Activated T-cell treated with anti-CD3 and anti-CD28 coated beads, Interleukin-2, amount 50 U/mL, for 24 hours (primary cell): ENCODE measurements at regions not wholly inside any gene's neighbourhood (a gene's known extent, or its start where the extent isn't known, plus 50 kb on each side); places are given as distances from the start of the nearest gene placed in this dataset.

ENCODE experiments used
- DNase-seq: peaks from one replicate; pipeline ENCODE4 v3.0.0-alpha.2; 2020
- H3K27ac Mint-ChIP-seq: 2 replicates; pipeline ENCODE4 v1.8.0; 2020; ENCODE audit warnings: mild to moderate bottlenecking, mixed read lengths
- H3K27me3 Mint-ChIP-seq: 2 replicates; pipeline ENCODE4 v1.8.0; 2020; ENCODE audit warnings: mixed read lengths
- H3K36me3 Mint-ChIP-seq: 2 replicates; pipeline ENCODE4 v1.8.0; 2020; ENCODE audit warnings: low read depth, mixed read lengths
- H3K4me1 Mint-ChIP-seq: 2 replicates; pipeline ENCODE4 v1.8.0; 2020; ENCODE audit warnings: low read depth, mixed read lengths
- H3K4me3 Mint-ChIP-seq: 2 replicates; pipeline ENCODE4 v1.8.0; 2020; ENCODE audit warnings: mild to moderate bottlenecking, moderate library complexity, mixed read lengths
- H3K9me3 Mint-ChIP-seq: 2 replicates; pipeline ENCODE4 v1.8.0; 2020; ENCODE audit warnings: mixed read lengths

DNA sequence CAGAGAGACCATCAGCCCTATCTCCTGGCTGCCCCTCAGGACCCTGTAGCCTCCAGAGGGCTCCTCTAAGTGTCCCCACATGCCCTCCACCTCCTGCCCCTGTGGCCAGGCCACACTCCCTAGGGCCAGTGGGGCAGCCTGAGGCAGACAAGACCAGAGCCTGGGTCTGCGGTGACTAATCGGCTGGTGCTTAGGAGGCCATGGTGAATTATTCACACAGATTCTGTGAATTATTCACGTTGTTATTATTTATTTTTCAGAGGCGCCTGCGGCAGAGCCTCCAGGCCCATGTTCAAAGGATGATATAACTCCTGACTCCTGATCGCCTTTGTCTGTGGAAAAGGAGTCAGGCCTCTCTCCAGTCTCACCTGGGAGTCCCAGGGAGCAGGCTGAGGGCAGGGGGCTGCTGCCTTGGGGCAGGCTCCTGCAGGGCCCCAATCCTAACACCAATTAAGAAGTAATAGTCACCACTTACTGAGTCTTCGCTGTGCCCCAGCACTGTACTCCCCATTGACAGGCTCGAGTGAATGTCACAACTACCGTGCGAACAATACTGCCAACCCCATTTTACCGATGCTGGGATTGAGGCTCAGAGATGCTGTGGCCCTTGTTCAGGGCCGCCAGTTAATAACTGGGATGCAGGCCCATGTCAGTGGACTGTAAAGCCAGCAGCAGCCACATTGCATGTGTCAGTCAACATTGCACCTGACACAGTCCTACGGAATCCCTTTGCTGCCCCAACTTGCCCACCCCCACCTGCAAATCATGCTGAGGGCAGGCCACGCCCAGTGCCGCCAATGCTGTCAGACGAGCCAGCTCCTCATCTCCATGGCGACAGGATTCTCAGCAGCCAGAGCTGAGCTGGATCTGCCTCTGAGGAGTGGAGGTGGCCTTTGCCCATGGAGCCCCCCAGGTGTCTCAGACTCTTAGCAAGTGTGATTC, 94.9 kb downstream of the PCDH1 start:
- no peaks in the 10 kb centered on the region for H3K36me3 Mint-ChIP-seq
- no peak overlapping the region for H3K27ac Mint-ChIP-seq
- H3K4me3 Mint-ChIP-seq: no peak overlapping the region
- H3K4me1 Mint-ChIP-seq: no peaks in the 10 kb centered on the region
- peaks cover 7% of the 10 kb centered on the region for H3K27me3 Mint-ChIP-seq
- DNase-seq: no peak
- H3K9me3 Mint-ChIP-seq: no peaks in the 10 kb centered on the region

DNA sequence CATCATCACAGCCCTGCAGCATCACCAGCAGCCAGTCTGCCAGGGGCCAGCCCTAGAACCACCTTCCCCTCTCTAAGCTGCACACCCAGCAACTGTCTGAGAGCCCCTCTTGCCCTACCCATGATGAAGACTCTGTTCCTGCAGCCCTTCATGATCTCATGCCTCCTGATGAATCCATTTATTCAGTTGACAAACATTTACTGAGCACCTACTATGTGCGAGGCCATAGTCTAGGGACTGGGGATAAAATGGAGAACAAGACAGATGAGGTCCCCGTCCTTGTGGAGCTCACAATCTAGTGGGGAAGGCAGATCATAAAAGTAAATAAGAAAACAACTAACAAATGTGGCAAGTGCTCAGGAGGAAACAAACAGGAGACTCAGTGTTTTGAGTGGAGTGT, 96.3 kb downstream of the PCDH1 start:
- Mint-ChIP-seq H3K9me3 (no peaks in the 10 kb centered on the region), H3K36me3 (no peaks in the 10 kb centered on the region), H3K27me3 (no peaks in the 10 kb centered on the region), H3K27ac (no peak overlapping the region), H3K4me1 (no peaks in the 10 kb centered on the region), H3K4me3 (no peak overlapping the region)
- no peak for DNase-seq

DNA sequence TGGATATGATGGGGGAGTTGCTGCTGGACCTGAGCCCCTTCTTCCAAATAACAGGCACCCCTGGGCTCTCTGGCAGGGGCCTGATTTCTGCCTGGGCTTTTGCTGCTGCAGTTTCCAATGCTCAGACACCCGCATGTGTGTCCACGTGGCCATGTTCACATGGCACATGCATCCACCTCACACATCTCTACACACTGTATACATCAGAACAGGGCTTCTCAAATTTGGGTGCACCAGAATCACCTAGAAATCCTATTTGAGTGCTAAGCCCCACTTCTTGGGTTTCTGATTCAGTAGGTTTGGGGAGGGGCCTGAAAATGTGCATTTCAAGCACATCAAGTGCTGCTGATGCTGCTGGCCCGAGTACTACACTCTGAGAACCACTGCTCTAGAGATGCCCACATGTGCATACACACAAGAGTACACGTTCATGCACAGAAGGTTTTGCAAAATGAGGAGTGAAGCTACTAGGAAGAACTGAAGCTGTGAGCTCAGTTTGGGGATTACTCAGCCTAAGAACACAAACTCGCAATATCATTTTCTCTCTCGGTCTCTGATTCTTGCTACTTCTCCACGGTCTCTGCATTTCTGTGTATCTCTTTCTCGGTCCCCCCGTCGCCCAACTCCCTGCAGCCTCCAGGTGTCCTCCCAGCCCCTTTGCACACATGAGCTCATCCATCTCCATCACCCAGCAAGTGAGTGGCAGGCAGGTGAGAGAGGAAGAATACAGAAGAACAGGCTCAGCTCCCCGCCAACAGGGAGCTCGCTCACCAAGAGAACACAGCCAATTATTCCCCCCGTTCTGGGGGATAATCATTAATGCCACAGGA, 97.0 kb downstream of the PCDH1 start:
- no peak overlapping the region for H3K27ac Mint-ChIP-seq
- no peak overlapping the region for H3K4me3 Mint-ChIP-seq
- no peaks in the 10 kb centered on the region for H3K4me1 Mint-ChIP-seq
- H3K9me3 Mint-ChIP-seq: no peaks in the 10 kb centered on the region
- no peaks in the 10 kb centered on the region for H3K36me3 Mint-ChIP-seq
- DNase-seq: no peak
- H3K27me3 Mint-ChIP-seq: no peaks in the 10 kb centered on the region

DNA sequence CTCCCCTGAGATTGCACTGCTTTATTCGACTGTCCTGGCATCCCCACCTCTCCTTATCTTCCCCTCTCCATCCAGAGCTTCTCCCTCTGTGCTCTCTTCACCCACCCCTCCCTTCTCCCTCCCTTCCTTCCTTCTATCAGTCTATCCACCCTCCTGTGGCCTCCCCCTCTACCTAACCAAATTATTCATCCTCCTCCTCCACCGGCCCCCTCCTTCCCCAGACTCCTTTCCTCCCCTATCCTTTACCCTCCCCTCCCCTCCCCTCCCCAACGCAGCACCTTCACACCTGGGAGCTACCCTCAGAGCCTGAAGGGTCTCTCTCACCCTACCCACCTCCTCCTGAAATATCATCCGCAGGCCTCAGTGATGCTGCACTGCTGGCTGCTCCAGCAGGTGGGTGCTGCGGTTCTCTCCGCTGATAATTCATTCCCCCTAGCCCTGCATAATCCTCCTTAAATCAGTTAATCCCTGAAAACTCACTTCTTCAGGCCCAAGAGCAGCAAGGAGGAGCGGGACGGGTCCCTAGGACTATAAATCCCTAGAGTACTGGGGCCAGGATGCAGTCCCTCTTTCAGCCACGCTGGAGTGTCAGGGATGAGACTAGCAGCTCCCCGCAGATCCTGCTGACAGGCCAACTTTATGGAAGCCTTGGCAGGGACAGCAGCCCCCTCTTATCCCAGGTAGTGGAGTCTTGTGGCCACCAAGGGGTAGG, 97.8 kb downstream of the PCDH1 start:
- H3K9me3 Mint-ChIP-seq: no peaks in the 10 kb centered on the region

DNA sequence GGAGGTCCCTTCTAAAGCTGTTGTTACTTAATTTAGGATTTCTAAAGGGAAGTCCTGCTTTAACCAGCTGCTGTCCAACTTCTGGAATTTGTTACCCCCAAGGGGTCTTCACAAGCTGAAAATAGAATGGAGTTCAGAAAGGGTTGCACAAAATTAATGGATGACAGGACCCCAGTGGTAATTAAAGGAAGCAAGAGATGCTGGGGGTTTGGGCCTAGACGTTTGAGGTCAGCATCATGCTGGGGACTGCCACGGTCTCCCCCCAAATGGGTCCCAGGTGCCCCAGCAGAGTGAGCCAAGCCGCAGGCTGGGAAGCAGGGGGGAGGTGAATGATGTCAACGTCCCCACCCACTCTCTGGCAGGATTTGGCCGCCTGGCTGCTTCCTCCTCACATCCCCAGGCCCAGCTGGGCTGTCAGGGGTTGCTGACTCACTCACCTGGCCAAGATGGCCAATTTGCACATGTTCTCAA, 97.5 kb upstream of the ARAP3 start:
- no peaks in the 10 kb centered on the region for H3K36me3 Mint-ChIP-seq
- H3K27ac Mint-ChIP-seq: no peak overlapping the region
- DNase-seq: no peak
- no peaks in the 10 kb centered on the region for H3K4me1 Mint-ChIP-seq
- no peaks in the 10 kb centered on the region for H3K27me3 Mint-ChIP-seq
- no peaks in the 10 kb centered on the region for H3K9me3 Mint-ChIP-seq
- H3K4me3 Mint-ChIP-seq: no peak overlapping the region

More for the DNA sequence above, 97.8 kb downstream of the PCDH1 start:
- H3K4me3 Mint-ChIP-seq: no peak overlapping the region
- no peak overlapping the region for H3K27ac Mint-ChIP-seq
- H3K36me3 Mint-ChIP-seq: no peaks in the 10 kb centered on the region
- no peak for DNase-seq
- H3K27me3 Mint-ChIP-seq: no peaks in the 10 kb centered on the region
- H3K4me1 Mint-ChIP-seq: no peaks in the 10 kb centered on the region

DNA sequence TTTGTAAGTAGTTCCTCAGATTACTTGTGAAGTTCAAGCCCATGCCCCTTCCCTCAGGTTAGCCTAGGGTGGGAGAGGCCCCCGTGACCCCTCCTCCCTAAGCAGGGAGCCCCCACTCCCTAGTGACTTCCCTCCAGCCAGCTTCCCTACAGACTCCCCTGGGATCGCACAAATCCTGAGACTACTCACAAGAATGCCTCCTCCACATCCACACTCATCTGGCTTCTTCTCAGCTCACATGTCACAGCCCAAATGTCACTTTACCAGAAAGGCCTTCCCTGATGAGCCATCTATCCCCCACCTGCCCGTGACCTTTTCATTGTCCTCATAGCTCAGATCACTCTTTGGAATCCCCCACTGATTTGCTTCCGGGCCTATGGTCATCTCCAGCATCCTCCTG, 96.7 kb upstream of the ARAP3 start:
- no peak for DNase-seq
- Mint-ChIP-seq H3K36me3 (no peaks in the 10 kb centered on the region), H3K4me1 (no peaks in the 10 kb centered on the region), H3K4me3 (no peak overlapping the region), H3K27me3 (no peaks in the 10 kb centered on the region), H3K9me3 (no peaks in the 10 kb centered on the region), H3K27ac (no peak overlapping the region)

DNA sequence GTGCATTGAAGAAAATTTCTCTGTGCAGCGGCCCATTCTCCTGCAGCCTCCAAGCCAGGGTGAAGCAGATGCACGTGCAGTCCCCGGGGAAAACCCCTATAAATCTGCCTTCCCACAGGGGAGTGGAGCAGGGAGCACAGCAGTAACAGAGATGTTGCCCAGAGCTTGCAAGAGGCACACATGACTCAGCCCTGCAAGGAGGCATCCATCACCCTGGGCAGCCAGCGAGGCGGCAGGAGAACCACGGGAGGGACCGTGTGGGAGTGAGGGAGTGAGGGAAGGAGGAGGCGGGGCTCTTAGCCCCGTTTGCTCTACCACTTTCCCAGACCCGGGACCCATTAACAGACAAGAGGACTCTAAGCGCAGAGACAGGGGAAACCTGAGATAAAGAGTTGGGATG, 96.2 kb upstream of the ARAP3 start:
- no peak for DNase-seq
- Mint-ChIP-seq H3K4me3 (no peak overlapping the region), H3K27ac (no peak overlapping the region), H3K9me3 (no peaks in the 10 kb centered on the region), H3K4me1 (no peaks in the 10 kb centered on the region), H3K36me3 (no peaks in the 10 kb centered on the region), H3K27me3 (no peaks in the 10 kb centered on the region)

DNA sequence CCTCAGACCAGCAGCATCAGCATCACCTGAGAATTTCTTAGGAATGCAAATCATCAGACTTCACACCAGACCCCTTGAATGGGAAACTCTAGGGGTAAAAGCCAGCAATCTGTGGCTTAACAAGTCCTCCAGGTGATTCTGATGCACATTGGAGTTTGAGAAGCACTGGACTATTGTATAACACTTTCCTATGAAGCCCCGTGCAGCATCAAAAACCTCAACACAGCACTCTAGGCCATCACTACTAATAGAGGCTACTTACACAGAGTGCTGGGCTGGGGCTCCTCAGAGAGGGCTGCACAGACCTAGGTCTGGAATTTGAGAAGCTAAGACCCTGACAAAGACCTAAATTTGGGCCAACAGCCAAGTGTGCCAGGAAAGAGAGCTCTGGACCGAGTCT, 95.7 kb upstream of the ARAP3 start:
- Mint-ChIP-seq H3K27ac (no peak overlapping the region), H3K9me3 (no peaks in the 10 kb centered on the region), H3K27me3 (peaks cover under 1% of the 10 kb centered on the region), H3K4me3 (no peak overlapping the region), H3K36me3 (no peaks in the 10 kb centered on the region), H3K4me1 (no peaks in the 10 kb centered on the region)
- no peak for DNase-seq

DNA sequence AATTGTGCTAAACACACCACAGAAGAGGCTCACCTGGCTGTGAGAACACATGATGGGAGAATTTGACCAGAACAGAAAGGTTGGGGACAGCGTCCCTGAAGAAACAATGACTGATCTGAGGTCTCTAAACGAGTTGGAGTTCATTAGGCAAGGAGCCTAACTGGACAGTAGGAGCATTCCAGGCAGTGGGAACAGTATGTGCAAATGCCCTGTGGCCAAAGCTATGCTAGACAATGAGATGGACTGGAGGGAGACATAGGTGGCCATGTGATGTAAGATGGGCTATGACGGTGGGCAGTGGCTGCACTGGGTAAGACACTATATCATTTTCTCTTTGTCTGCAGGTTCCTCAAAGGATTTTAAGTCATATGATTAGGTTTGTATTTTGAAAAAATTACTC, 95.1 kb upstream of the ARAP3 start:
- no peak overlapping the region for H3K27ac Mint-ChIP-seq
- no peak for DNase-seq
- H3K4me3 Mint-ChIP-seq: no peak overlapping the region
- H3K27me3 Mint-ChIP-seq: peaks cover 4% of the 10 kb centered on the region
- H3K36me3 Mint-ChIP-seq: no peaks in the 10 kb centered on the region
- H3K4me1 Mint-ChIP-seq: no peaks in the 10 kb centered on the region
- no peaks in the 10 kb centered on the region for H3K9me3 Mint-ChIP-seq

DNA sequence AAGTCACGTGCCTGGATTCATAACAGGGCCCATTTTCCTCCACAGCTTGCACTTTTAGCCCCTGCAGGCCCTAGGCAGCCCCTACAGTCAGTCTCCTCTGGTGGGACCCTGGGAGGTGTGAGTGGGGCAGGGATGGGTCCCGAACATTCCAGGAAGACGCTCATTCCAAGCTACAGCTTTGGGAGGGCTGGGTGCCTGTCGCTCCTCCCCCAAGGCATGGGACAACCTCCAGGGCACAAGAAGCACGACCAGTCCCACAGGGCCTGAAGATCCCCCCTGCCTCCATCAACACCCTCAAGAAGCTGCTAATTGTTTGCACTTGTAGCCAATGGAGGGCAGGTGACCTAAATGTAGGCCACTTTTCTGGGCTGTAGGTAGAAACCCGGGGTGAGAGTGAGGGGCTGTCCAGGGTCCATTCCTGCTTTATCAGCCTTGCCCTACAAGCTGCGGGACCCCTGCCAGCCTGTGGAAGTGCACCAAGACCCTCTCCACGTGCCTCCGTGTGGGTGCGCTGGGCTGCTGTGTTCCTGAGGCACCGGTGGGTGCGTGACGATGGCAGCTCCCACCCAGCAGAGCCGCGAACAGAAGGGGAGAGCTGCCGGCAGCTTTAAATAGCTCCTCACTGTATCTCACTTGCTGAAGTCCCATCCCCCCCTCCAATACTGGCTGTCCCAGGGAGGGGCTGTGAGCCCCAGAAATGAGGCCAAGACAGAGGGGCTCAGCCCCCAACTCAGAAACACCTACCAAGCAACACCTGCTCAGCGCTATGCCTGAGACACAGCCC, 91.9 kb upstream of the ARAP3 start:
- Mint-ChIP-seq H3K27ac (no peak overlapping the region), H3K36me3 (no peaks in the 10 kb centered on the region), H3K4me1 (no peaks in the 10 kb centered on the region), H3K4me3 (no peak overlapping the region), H3K27me3 (peaks cover 4% of the 10 kb centered on the region), H3K9me3 (no peaks in the 10 kb centered on the region)
- DNase-seq: no peak

DNA sequence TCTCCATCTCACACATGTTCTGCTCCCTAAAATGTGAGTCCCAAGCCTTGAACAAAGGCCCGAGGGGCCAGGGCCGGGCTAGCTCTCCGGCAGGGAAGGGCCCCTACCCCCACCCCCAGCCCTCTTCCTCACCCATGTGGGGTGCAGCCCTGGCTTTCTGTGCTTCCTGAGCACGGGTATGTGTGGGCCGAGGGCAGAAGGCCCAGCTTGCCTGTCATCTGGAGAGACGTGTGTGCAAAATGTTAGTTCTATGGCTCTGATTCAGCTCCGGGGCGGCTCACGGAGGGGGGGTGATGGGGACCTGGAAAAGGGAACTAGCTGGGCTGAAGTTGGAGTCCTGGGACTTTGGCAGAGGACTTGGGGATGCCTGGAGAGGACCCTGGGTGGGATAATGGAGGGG, 90.3 kb upstream of the ARAP3 start:
- Mint-ChIP-seq H3K4me1 (no peaks in the 10 kb centered on the region), H3K36me3 (no peaks in the 10 kb centered on the region)
- DNase-seq: no peak

DNA sequence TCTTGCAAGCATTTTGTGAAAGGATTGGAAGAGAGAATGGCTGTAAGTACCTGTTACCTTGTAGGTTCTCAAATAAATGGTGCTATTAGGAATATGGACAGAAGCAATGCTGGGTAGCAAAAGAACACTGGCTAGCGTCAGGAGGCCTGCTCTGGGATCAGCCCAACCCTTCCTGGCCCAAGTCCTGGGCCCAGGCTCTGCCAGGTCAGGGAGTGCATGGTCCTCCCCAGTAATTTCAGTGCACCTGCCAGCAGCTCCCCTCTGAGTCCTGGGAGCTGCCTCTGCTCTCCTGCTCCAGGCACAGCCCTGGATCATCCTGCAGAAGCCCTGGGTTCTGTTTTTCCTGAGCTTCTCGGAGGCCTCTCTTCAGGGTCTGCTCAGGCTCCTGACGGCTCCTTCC, 89.5 kb upstream of the ARAP3 start:
- no peak for DNase-seq
- H3K27ac Mint-ChIP-seq: no peak overlapping the region
- H3K4me1 Mint-ChIP-seq: no peaks in the 10 kb centered on the region
- no peaks in the 10 kb centered on the region for H3K36me3 Mint-ChIP-seq
- H3K9me3 Mint-ChIP-seq: no peaks in the 10 kb centered on the region
- H3K27me3 Mint-ChIP-seq: peaks cover 4% of the 10 kb centered on the region
- H3K4me3 Mint-ChIP-seq: no peak overlapping the region

More for the DNA sequence above, 90.3 kb upstream of the ARAP3 start:
- no peaks in the 10 kb centered on the region for H3K9me3 Mint-ChIP-seq
- peaks cover 4% of the 10 kb centered on the region for H3K27me3 Mint-ChIP-seq
- H3K27ac Mint-ChIP-seq: no peak overlapping the region
- no peak overlapping the region for H3K4me3 Mint-ChIP-seq

DNA sequence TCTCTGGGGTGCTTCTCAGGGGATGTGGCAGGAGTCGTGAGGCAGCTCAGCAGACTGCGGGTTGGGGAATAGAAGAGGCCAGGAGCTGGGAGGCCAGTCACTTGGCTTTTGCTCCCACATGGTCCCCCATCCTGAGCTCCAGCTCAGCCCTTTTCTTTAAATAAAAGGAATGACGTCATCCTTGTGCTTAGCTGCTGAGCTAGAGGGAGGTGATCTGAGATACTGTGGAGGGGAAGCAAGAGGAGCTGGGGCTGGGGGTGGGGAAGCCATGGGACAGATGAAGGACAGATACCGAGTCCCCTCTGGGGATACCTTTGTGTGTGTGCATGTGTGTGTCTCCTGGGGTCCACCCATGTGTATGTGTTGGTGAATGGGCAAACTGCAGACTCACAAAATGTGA, 89.0 kb upstream of the ARAP3 start:
- H3K4me3 Mint-ChIP-seq: no peak overlapping the region

DNA sequence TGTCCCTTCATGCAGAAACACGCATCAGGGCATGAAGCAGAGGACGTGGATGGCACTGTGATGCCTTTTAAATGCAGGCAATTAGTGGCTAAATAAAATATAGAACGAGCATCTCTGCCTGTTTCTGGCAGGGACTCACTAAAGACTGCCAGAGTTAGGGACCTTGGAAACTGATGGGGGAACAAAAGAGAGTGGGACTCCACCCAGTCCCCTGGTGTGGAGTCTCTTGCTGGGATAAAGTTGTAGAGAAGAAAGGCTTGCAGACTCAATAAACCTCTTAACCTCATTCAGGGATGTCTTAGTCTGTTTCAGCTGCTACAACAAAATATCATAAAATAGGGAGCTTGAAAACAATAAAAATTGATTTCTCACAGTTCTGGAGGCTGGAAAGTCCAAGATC, 87.6 kb upstream of the ARAP3 start:
- H3K27ac Mint-ChIP-seq: no peak overlapping the region
- no peaks in the 10 kb centered on the region for H3K4me1 Mint-ChIP-seq
- no peaks in the 10 kb centered on the region for H3K36me3 Mint-ChIP-seq
- no peak overlapping the region for H3K4me3 Mint-ChIP-seq
- DNase-seq: no peak
- H3K9me3 Mint-ChIP-seq: no peaks in the 10 kb centered on the region
- H3K27me3 Mint-ChIP-seq: peaks cover 4% of the 10 kb centered on the region

More for the DNA sequence above, 89.0 kb upstream of the ARAP3 start:
- Mint-ChIP-seq H3K36me3 (no peaks in the 10 kb centered on the region), H3K4me1 (no peaks in the 10 kb centered on the region), H3K27ac (no peak overlapping the region), H3K27me3 (peaks cover 4% of the 10 kb centered on the region), H3K9me3 (no peaks in the 10 kb centered on the region)
- no peak for DNase-seq
